Left ventricle myocardium superior (tissue), 1 donor: ENCODE measurements at regions not wholly inside any gene's neighbourhood (a gene's known extent, or its start where the extent isn't known, plus 50 kb on each side); places are given as distances from the start of the nearest gene placed in this dataset.

Source experiments
- ATAC-seq: fragments of 200-7000 bp; cut with Tn5 transposase; one replicate; pipeline ENCODE4 v1.9.1; 2020; ENCODE audit warnings: mild to moderate bottlenecking, moderate library complexity
- DNase-seq: peaks from one replicate; pipeline ENCODE4 v3.0.0-alpha.2; 2020
- intact Hi-C: fragments of 100-400 bp; cut with micrococcal nuclease; formaldehyde crosslinking; loops from one replicate; pipeline ENCODE4 v1.11.0; 2022
- donor health status: DM: no; HTN: yes; CAD: no; lungs with severe emphysema.

DNA sequence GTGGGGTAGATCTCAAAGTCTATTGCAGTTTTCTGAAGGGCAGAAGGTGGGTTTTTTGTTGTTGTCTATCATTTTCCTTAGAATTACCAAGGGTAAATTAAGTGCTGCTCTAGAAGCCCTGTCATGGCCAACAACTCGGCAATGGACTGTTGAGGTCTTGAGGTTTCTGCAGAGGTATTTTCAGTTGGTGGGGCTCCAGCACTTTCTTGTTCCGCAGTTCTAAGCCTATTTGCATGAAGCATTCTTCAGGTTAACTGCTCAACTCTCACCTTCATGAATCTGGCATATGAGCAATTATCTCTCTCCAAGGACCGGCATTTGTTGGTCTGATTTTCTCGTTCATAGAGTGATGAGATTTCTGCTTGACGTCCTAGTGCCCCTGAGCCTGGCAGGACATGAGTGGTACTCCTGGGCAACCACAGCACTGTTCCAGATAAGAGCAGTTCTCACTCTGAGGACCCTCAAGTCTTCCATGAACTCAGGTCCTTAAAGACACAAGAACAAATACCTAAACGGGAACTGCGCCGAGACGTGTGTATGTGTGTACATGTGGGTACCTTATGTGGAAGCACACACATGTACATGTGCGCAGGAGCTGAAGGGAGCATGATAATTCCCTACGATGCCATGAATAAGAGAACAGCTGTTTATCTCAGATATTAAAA lies 544.5 kb downstream of the CSNK1G3 start:
- ATAC-seq, result no peak
- DNase-seq, result no peak
- intact Hi-C loops, result no loop called here

DNA sequence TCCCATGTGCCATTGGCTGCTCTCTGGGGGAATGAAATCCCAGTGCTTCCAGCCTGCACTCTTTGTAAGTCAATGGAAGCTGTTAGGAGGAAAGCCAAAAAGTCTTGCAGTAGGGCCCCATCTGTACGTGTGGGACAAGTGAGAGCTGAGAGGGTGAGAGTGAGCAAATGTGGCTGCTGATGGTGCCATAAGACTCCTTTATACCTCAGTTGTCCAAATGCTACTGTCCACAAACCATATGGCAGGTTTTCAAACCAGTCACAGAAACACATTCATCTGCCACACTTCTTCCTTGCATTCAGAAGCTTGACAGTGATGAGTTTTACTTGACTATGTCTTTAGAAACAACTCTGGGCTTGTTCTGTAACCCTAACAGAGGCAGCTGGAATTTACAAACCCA lies 543.8 kb downstream of the CSNK1G3 start:
- DNase-seq, result no peak
- no peak for ATAC-seq
- intact Hi-C loops, result no loop called here

DNA sequence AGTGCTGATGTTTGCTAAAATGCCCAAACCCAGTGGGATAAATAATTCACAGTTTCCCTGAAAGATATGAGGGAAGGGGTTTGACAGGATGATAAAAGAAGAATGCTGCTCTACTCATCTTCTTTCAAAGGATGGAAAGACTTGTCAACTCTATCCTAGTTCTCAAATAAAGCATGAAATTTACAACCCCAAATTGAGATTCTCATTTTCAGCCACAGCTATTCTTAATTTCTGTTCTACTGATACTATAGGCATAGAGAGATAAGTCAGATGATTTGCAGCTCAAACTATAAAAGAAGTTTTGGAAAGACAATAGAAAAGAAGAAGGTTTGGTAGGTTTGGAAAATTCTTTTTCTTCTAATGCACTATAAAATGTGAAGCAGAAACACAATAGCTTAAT lies 542.6 kb downstream of the CSNK1G3 start:
- ATAC-seq (no peak), DNase-seq (no peak)
- intact Hi-C loops, result no loop called here

DNA sequence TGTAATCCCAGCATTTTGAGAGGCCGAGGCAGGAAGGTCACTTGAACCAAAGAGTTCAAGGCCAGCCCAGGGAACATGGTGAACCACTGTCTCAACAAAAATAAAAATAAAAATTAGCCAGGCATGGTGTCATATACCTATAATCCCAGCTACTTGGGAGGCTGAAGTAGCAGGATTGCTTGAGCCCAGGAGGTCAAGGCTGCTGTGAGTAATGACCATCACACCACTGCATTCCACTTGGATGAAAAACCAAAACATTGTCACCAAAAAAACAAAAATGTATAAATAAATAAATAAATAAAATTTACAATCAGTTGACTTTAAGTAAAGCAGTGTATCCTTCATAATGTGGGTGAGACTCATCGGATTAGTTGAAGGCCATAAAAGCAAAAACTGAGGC lies 541.4 kb downstream of the CSNK1G3 start:
- ATAC-seq (no peak), DNase-seq (no peak)
- intact Hi-C loops, result no loop called here

DNA sequence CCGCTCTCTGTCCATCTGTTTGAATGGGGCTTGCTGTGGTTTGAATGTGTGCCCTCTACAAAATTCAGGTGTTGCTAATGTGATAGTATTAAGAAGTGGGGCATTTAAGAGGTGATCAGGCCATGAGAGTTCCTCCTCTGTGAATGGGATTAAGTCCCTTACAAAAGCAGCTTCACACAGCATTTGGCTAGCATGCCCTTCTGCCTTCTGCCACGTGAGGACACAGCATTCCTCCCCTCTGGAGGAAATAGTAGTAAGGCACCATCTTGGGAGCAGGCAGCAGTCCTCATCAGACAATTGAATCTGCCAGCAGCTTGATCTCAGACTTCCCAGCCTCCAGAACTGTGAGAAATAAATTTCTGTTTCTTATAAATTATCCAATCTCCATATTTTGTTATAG lies 540.2 kb downstream of the CSNK1G3 start:
- ATAC-seq (no peak), DNase-seq (no peak)
- intact Hi-C loops, result no loop called here

DNA sequence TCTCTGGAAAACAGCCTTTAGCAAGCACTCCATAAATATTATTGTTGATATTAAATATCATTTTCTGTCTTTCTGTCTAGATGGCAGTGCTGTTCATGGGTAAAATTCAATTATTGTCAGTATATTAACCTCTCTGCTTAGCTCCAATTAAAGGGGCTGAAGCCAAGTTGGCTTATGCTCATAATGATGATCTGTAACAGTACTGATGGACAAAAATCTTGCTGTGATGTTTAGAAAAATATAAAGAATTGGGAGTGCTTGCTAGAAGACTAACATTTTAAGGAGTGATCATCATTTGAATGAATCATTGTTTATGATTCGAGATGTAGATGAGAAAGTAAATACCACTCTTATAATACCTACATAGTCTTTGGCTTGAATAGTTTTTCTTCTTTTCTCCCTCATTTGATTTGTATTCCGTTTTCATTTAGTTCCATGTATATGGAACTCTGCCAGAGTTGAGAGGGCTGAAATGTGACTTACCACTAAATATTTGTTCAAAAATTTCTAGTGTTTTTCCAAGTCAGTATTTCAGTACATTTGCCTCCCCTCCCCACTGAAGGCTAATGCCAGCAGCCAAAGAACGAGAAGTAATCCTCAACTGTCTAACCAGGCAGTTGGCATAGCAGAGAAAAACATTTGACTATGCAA lies 538.3 kb downstream of the CSNK1G3 start:
- intact Hi-C loops, result no loop called here
- DNase-seq (no peak), ATAC-seq (no peak)

DNA sequence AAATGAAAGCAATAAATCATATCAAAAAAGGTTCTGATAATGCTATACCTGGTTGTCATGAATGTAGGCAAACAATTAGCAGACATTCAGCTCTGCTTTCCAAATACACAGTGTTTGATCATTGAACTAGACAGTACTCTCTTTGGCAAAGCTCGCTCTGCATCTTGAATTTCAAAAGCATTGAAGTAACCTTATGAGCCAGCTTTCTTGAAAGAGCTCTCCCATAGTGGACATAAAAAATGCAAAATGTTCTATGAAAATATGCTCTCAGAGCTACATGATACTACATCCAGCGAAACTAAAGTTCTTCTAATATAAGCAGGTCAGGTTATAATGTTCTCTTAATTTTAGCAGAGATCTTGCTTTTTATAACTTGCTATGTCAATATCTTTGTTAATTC lies 533.4 kb downstream of the CSNK1G3 start:
- intact Hi-C loops, result no loop called here
- no peak for DNase-seq
- ATAC-seq, result no peak

DNA sequence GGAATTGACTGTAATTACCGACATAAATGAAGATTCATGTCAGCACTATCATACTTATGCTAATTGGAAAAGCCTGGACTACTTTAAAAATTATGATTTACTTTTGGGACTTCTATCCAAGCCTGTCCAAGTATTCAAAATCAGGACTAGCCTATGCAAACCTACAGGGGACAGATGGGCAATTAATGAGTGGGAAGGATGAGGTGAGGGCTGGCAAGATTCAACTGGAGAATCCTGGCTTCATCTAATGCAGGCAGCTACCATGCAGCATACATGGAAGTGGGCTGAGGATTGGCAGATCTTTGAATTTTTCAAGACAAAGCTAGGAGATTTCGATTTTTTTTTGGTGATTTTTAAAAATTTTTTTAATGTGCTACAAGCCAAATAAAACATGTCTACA lies 532.6 kb downstream of the CSNK1G3 start:
- intact Hi-C loops, result no loop called here
- ATAC-seq (no peak), DNase-seq (no peak)

DNA sequence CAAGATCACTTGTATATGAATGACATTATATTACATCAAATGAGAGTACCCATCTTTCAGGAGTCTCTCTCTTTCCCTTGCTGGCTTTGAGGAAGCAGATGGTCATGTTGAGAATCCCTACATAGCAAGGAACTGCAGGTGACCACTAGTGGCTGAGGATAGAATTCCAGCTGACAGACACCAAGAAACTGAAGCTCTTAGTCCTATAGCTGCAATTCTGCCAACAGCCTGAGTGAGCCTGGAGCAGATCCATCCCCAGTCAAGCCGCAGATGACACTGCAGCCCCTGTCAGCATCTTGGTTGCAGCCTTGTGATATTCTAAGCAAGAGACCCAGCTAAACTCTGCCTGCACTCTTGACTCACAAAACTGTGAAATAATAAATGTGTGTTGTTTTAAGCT lies 531.5 kb downstream of the CSNK1G3 start:
- ATAC-seq (no peak), DNase-seq (no peak)
- intact Hi-C loops, result no loop called here

DNA sequence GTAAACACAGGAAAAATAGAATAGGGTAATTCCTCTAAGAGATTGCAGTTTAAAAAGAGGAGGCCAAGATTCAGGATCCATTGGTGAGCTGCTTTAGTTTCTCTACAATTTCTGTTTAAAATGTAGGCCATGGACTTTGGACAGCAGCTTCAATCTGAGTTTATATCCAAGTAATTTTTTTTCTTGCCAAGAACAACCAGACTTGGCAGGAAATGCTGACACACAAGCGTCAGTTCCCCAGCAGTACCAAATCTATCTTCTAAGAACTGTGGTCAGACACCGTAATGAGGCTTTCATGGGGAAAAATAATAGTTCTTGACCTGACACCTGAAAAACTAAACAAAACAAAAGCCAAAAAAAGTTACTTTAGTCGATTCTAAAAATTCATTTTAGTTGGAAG lies 528.8 kb downstream of the CSNK1G3 start:
- intact Hi-C loops, result no loop called here
- no peak for DNase-seq
- ATAC-seq, result peak; percentile 81

DNA sequence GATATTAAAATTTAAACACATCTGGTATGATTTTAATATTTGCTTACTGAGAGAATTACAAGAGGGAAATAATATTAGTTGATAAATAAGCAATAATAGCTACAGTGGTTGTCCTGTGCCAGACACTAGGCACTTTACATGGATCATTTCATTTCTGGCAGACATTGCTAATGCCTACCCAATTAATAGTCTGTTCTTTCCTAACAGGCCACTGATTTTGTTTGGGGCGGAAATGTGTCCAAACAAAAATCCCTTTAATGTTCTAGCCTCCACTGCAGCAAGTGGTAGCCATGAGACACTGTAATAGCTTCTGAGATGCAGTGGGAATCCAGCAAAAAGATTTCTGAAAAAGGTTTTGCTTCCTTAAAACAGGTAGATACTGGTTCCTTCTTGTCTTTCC lies 527.4 kb downstream of the CSNK1G3 start:
- ATAC-seq, result no peak
- intact Hi-C loops, result no loop called here
- no peak for DNase-seq

DNA sequence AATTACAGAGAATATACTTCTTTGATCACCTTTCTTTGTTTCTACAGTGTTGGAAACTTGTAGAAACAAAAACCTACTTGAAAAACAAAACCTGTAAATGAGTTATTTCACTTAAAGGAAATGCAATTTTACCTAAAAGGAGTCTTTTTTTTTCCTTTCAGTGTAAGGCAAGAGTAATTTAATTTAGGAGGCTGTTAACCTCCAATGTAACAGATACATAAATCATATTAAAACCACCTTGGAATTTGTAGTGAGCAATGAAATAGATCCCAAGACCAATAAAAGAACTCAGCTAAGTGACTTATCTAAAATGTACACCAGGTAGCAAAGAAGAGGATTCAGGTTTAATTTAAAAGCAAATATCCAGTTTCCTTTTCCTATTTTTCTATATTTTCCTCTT lies 524.8 kb downstream of the CSNK1G3 start:
- DNase-seq, result no peak
- intact Hi-C loops, result no loop called here
- no peak for ATAC-seq

DNA sequence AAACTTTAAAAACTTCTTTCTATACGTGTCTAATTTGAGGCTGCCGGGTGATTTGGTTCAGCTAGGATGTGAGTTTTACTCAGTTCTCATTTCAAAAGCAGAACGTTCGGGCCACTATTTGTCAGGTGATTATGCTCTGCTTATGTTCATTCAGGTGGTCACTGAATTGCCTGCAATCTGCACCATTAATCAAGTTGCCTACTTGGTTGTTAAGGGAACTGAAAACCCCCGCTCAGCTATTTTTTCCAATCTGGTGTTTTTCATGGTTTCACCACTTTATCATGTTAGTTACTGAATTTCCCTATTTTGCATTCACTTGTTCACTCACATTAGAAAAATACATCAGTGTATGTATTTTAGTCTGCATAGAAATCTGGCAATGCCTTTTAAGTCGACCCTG lies 523.0 kb downstream of the CSNK1G3 start:
- DNase-seq (no peak), ATAC-seq (no peak)
- intact Hi-C loops, result no loop called here

DNA sequence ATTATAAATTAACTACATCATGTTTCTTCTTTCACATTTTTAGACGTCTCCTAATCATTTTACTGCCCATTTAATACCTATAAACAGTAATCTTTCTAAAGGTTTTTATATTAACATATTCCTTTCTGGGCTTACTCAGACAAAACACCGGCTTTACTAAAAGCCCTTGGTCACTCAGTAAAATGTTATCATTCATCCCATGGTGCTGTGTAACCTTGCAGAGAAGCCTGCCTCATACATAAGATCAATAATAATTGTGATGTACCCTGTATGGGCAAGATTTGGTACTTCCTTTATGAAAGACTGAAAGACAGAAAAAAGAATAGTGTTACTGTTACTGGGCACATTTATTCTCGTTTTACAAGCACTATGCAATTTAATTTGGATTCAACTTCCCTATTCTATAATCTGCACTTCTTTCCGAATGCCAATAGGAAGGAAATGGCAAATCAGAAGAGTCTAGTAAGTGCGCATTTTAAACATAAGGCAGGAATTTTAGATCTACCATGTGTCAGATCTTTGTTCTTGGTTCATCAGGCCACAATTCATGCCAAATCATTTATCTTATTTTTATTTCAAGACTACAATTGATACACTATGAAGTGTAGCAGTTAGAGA lies 522.2 kb downstream of the CSNK1G3 start:
- ATAC-seq, result no peak

DNA sequence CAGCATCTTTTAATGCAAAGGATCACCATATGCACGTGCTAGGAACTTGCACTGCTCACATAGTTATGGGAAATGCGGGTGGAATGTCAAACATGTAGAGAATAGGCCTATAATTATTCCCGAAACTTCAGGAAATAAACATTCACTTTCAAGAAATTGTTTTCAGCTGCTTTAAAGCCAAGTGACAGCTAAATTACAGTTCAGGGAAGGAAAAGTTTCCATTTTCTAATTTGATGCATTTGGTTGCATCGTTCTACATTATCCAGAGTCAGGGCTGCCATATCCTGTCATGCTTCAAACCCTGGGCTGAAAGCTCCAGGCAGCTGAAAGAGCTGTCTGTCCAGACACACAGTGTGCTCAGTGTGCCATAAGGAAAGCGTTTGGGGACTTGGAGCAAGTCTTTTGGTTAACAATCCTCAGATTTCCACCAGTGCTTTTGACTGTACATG lies 518.1 kb downstream of the CSNK1G3 start:
- ATAC-seq (no peak), DNase-seq (no peak)
- intact Hi-C loops, result no loop called here

More for the DNA sequence above, 522.2 kb downstream of the CSNK1G3 start:
- intact Hi-C loops, result no loop called here
- DNase-seq, result no peak

DNA sequence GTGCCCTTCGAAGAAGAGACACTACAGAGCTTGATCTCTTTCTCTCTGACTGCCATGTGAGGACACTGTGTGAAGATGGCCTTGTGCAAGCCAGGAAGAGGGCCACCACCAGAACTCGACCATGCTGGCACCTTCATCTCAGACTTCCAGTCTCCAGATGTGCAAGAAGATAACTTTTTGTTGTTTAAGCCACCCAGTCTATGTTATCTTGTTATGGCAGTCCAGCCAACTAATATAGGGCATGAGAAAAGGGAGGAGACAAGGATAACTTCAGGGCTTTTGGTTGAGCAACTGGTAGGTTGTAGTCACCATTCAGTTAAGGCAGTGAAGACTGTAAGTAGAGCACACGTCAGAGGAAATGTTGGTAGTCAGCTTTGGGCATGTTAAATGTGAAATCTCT lies 515.5 kb downstream of the CSNK1G3 start:
- DNase-seq (no peak), ATAC-seq (no peak)
- intact Hi-C loops, result no loop called here

DNA sequence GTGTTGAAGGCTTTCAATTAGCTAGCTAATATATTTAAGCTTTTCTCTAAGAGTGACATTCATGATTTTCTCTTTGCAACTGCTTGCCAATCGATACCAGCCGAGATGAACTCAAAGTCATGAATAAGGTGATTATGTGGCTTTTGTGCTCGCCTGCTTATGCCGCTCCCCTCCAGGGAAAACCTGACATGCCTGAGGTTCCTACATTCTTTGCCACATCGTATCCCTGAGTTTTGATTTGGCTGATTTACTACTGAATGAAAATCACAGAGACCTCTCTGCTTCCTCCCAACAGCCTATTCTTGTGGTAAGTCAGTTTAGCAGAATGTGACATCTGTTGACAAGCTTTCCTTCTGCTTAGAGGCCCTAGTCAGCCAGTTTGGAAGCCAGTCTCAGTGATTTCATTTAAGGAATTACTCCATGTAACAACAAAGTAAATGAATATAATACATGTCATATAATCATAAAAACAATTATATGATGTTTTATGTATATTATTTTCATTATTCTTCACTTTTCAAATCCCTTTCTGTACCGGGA lies 513.4 kb downstream of the CSNK1G3 start:
- DNase-seq, result no peak
- intact Hi-C loops, result no loop called here
- no peak for ATAC-seq

DNA sequence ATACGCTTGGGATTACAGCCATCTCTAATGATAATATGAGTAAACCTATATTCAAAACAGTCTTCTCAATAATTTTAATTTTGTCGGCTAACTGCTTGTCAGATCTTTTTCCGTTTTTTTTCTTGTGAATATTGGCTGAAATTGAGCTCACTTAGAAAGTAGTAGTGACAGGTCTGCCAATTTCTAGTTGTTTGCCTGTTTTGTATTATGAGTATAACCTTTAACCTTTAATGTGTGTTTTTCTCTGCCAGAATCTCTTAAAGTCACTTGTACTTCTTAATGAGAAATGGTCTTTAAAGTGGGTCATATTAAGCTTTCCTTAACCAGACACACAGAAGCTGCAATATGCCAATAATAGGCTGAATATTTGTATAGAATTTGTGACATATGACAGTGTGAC lies 511.0 kb downstream of the CSNK1G3 start:
- ATAC-seq, result no peak
- intact Hi-C loops, result no loop called here
- DNase-seq, result no peak

DNA sequence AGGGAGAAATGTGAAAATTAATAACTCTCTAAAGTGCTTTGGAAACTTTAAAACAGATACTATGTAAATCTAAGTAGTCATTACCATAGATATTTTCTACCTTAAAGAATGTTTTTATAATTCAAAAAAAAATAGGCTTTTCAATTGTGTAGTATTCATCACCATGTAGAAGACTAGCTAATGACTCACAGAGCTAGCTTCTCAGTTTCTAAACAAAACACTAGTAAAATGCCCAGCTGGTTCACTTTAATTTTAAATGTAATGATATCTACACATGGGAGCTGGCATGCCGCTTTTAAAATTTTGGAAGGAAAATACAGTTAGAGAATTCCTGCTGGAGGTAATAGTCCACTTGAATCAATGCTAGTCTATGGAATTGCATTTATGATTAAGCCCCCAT lies 509.8 kb downstream of the CSNK1G3 start:
- intact Hi-C loops, result no loop called here
- DNase-seq (no peak), ATAC-seq (no peak)

DNA sequence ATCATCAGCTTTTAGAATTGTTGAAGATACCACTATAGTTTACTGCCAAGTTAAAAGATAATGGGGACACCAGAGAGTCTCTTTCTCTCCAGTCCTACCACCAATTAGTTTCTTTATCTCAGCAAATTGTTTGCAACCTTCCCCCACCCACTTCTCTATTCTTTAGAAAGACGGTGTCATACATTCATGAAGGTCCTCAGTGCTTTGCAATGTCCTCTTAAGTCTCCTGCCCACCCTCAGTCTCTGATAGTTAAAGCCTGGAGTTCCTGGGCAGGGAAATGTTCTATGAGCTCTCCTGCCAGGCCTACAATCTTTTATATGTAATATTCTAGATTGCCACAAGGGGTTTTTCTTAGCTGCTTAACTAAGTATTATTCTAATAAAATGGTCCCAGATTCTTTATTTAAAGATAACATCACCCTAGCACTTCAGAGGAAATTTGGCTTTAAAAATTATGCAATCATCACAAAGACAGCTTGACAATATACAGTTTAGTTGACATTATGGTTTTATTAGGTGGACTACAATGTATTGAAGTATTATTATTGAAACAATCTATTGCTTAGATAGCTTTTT lies 509.2 kb downstream of the CSNK1G3 start:
- DNase-seq (no peak), ATAC-seq (no peak)
- intact Hi-C loops, result no loop called here
